ENCODE measurements at regions not wholly inside any gene's neighbourhood (a gene's known extent, or its start where the extent isn't known, plus 50 kb on each side); places are given as distances from the start of the nearest gene placed in this dataset.

DNA sequence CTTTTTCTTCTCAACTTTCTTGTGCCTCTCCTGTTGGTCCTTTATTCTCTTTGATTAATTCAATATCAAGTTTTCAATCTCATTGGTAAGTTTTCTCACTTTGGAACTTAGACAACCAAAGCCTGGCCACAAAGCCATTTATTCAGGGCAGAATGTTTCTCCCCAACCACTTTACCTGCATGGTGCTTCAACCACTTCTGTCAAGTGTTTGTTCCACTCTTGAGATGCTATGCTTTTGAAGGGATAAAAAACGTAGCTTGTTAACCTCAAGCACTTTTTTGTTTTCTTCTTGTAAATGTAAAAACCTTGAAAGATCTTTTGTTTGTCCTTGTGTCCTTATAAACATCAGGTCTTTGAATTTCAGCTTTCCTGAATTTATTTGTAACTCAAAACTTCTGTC is 966.7 kb downstream of the MAT2B start:
- FAIRE-seq (no peak), DNase-seq (ENCODE audit: low read depth, low spot score) (no peak)
- Histone ChIP-seq H3K9ac (replicated peaks; ENCODE audit: extremely low read depth, insufficient read depth, low read length) (no peak overlapping the region), H3K36me3 (ENCODE audit: control insufficient read depth in 2 of 2, extremely low read depth in 1 of 2, insufficient read depth in 2 of 2, low read length in 2 of 2) (no peaks in the 10 kb centered on the region), H3K4me2 (ENCODE audit: insufficient read depth, low read length) (no peak overlapping the region), H2AFZ (ENCODE audit: low read depth, low read length) (no peak overlapping the region), H3K4me1 (ENCODE audit: control insufficient read depth, extremely low read depth, insufficient read depth, low read length) (no peaks in the 10 kb centered on the region), H3K79me2 (ENCODE audit: control insufficient read depth, insufficient read depth, low read length) (no peaks in the 10 kb centered on the region), H3K9me1 (replicated peaks; ENCODE audit: control insufficient read depth, extremely low read depth, insufficient read depth, low read length) (no peaks in the 10 kb centered on the region), H3K27ac (ENCODE audit: insufficient read depth, low read depth, low read length) (no peak overlapping the region), H4K20me1 (replicated peaks; ENCODE audit: control insufficient read depth, extremely low read depth, insufficient read depth, low read length) (no peaks in the 10 kb centered on the region), H3K9me3 (replicated peaks; ENCODE audit: control insufficient read depth, insufficient read depth, low read length) (no peaks in the 10 kb centered on the region), H3K27me3 (ENCODE audit: control insufficient read depth in 2 of 2, insufficient read depth in 2 of 2, low read length in 2 of 2) (no peaks in the 10 kb centered on the region), H3K4me3 (replicated peaks in 1 of 3; ENCODE audit: insufficient read depth in 1 of 3, low read depth in 1 of 3, low read length in 3 of 3) (no peak overlapping the region)
- TF ChIP-seq CTCF (IDR thresholded peaks at IDR 0.05; ENCODE audit: extremely low read depth in 1 of 2, insufficient read depth in 1 of 2, low read depth in 1 of 2, low read length in 2 of 2), result no peak
- dilution Hi-C loops (cut with MboI; ENCODE audit: extremely low pct_ligation_motif_present, low sequenced_read_pairs) (no loop called here), intact Hi-C loops (cut with micrococcal nuclease) (no loop called here)
- BruUV-seq (replicated peaks), result no TSS peak
- ChIA-PET POLR2A (no interaction called here), CTCF (interaction anchor here (1.1 to 1.9 kb wide), 4 partner anchors 9 to 907 kb away, joined by 3 to 5 read pairs (median 4); no protein-coding TSS in a partner anchor)

- no peaks in the 10 kb centered on the region for H3K9me3 ChIP-seq (replicated peaks; ENCODE audit: control insufficient read depth, insufficient read depth, low read length)
- FAIRE-seq, result no peak
- TF ChIP-seq POLR2AphosphoS5 (IDR thresholded peaks at IDR 0.05; ENCODE audit: insufficient read depth, low read depth, low read length), result no peak
- TF ChIP-seq FOS (IDR thresholded peaks at IDR 0.05; ENCODE audit: borderline replicate concordance, insufficient read depth, low read length), result no peak
- TF ChIP-seq, protein P1, sequence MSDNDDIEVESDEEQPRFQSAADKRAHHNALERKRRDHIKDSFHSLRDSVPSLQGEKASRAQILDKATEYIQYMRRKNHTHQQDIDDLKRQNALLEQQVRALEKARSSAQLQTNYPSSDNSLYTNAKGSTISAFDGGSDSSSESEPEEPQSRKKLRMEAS (IDR thresholded peaks at IDR 0.05; ENCODE audit: insufficient read depth, insufficient read length), result no peak
- TF ChIP-seq CTCF (IDR thresholded peaks at IDR 0.05; ENCODE audit: extremely low read depth in 1 of 2, insufficient read depth in 1 of 2, low read depth in 1 of 2, low read length in 2 of 2), result peak in 1 of 2 donors; percentile 45
- TF ChIP-seq GATA2 (IDR thresholded peaks at IDR 0.05; ENCODE audit: insufficient read depth, insufficient read length, low read depth, low read length), result no peak
- no peak for TF ChIP-seq EZH2 (IDR thresholded peaks at IDR 0.05; ENCODE audit: borderline replicate concordance, low read depth, low read length, severe bottlenecking)
Measured at GRCh38 chr5:164475339-164475977, 970.0 kb downstream of the MAT2B start.

More at GRCh38 chr5:164475339-164475977, 970.0 kb downstream of the MAT2B start:
- Histone ChIP-seq H3K4me3 (replicated peaks in 1 of 3; ENCODE audit: insufficient read depth in 1 of 3, low read depth in 1 of 3, low read length in 3 of 3) (no peak overlapping the region), H3K27ac (ENCODE audit: insufficient read depth, low read depth, low read length) (no peak overlapping the region), H3K9ac (replicated peaks; ENCODE audit: extremely low read depth, insufficient read depth, low read length) (no peak overlapping the region), H3K27me3 (ENCODE audit: control insufficient read depth in 2 of 2, insufficient read depth in 2 of 2, low read length in 2 of 2) (no peaks in the 10 kb centered on the region), H3K4me2 (ENCODE audit: insufficient read depth, low read length) (no peak overlapping the region), H3K9me1 (replicated peaks; ENCODE audit: control insufficient read depth, extremely low read depth, insufficient read depth, low read length) (no peaks in the 10 kb centered on the region), H3K79me2 (ENCODE audit: control insufficient read depth, insufficient read depth, low read length) (no peaks in the 10 kb centered on the region), H3K4me1 (ENCODE audit: control insufficient read depth, extremely low read depth, insufficient read depth, low read length) (no peaks in the 10 kb centered on the region), H4K20me1 (replicated peaks; ENCODE audit: control insufficient read depth, extremely low read depth, insufficient read depth, low read length) (no peaks in the 10 kb centered on the region), H2AFZ (ENCODE audit: low read depth, low read length) (no peak overlapping the region), H3K36me3 (ENCODE audit: control insufficient read depth in 2 of 2, extremely low read depth in 1 of 2, insufficient read depth in 2 of 2, low read length in 2 of 2) (no peaks in the 10 kb centered on the region)
- DNase-seq (ENCODE audit: low read depth, low spot score), result peak; percentile 47
- ChIA-PET CTCF (interaction anchor here (0.7 to 3.0 kb wide), 16 partner anchors 9 to 911 kb away, joined by 3 to 37 read pairs (median 5); no protein-coding TSS in a partner anchor), POLR2A (no interaction called here)
- dilution Hi-C loops (cut with MboI; ENCODE audit: extremely low pct_ligation_motif_present, low sequenced_read_pairs), result no loop called here
- intact Hi-C loops (cut with micrococcal nuclease), result loop anchor here (1.0 kb wide), 4 partner anchors 427 to 909 kb away; no protein-coding TSS in a partner anchor
- no TSS peak for BruUV-seq (replicated peaks)

All from endothelial cell of umbilical vein (primary cell).